Keratinocyte (primary cell): ENCODE measurements at regions not wholly inside any gene's neighbourhood (a gene's known extent, or its start where the extent isn't known, plus 50 kb on each side); places are given as distances from the start of the nearest gene placed in this dataset.

Experiments used
- EZH2 ChIP-seq: IDR thresholded peaks from one replicate; pipeline ENCODE4 v1.6.1; 2012; ENCODE audit warnings: inconsistent platforms, mild to moderate bottlenecking, low read length, moderate library complexity
- TF ChIP-seq, protein P1 (sequence below), 3 experiments: IDR thresholded peaks in 1 of 3; conservative IDR thresholded peaks in 1 of 3; optimal IDR thresholded peaks in 1 of 3; 2 replicates in 2 of 3; 3 replicates in 1 of 3; pipeline versions ENCODE3 to v1.5.1; 2011; ENCODE audit warnings: low read length in 3 of 3, mild to moderate bottlenecking in 3 of 3, moderate library complexity in 2 of 3, control low read depth in 1 of 3, inconsistent platforms in 1 of 3; ENCODE audit not compliant: insufficient read depth in 2 of 3; ENCODE audit errors: extremely low read depth in 1 of 3

- TF ChIP-seq, protein P1, sequence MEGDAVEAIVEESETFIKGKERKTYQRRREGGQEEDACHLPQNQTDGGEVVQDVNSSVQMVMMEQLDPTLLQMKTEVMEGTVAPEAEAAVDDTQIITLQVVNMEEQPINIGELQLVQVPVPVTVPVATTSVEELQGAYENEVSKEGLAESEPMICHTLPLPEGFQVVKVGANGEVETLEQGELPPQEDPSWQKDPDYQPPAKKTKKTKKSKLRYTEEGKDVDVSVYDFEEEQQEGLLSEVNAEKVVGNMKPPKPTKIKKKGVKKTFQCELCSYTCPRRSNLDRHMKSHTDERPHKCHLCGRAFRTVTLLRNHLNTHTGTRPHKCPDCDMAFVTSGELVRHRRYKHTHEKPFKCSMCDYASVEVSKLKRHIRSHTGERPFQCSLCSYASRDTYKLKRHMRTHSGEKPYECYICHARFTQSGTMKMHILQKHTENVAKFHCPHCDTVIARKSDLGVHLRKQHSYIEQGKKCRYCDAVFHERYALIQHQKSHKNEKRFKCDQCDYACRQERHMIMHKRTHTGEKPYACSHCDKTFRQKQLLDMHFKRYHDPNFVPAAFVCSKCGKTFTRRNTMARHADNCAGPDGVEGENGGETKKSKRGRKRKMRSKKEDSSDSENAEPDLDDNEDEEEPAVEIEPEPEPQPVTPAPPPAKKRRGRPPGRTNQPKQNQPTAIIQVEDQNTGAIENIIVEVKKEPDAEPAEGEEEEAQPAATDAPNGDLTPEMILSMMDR (optimal IDR thresholded peaks at IDR 0.05 in 1 of 3, IDR thresholded peaks at IDR 0.05 in 1 of 3, conservative IDR thresholded peaks at IDR 0.05 in 1 of 3; ENCODE audit: extremely low read depth in 1 of 3, insufficient read depth in 2 of 3, low read length in 3 of 3), result no peak
- no peak for TF ChIP-seq EZH2
These were observed 77.7 kb downstream of the ARF6 start for GRCh38 chr14:49970474-49971147.
